NCI-H774 (cell line): ENCODE measurements at regions not wholly inside any gene's neighbourhood (a gene's known extent, or its start where the extent isn't known, plus 50 kb on each side); places are given as distances from the start of the nearest gene placed in this dataset.

Source experiments
- DNase-seq: peaks from one replicate; lab custom pipeline; 2025; lab: John Stamatoyannopoulos, UW

GRCh38 chr3:34377961-34378360 lies 579.5 kb downstream of the PDCD6IP start:
- no peak for DNase-seq

- DNase-seq, result no peak
Measured at GRCh38 chr3:34381243-34381642, 582.8 kb downstream of the PDCD6IP start.

- peak; percentile 44 for DNase-seq
Measured at GRCh38 chr3:34382859-34383258, 584.4 kb downstream of the PDCD6IP start.

- no peak for DNase-seq
Measured at GRCh38 chr3:34386309-34386708, 587.9 kb downstream of the PDCD6IP start.

- DNase-seq, result no peak
Measured at GRCh38 chr3:34387826-34388564, 589.6 kb downstream of the PDCD6IP start.

GRCh38 chr3:34388830-34389229 lies 590.4 kb downstream of the PDCD6IP start:
- DNase-seq, result no peak

GRCh38 chr3:34394978-34395748 lies 596.7 kb downstream of the PDCD6IP start:
- DNase-seq, result no peak

GRCh38 chr3:34396288-34396687 lies 597.9 kb downstream of the PDCD6IP start:
- no peak for DNase-seq

- no peak for DNase-seq
Measured at GRCh38 chr3:34396956-34397355, 598.5 kb downstream of the PDCD6IP start.

- no peak for DNase-seq
Measured at GRCh38 chr3:34399401-34399800, 601.0 kb downstream of the PDCD6IP start.

- DNase-seq, result peak; percentile 76
Measured at GRCh38 chr3:34405159-34405558, 606.7 kb downstream of the PDCD6IP start.

- no peak for DNase-seq
Measured at GRCh38 chr3:34407281-34407680, 608.9 kb downstream of the PDCD6IP start.

- DNase-seq, result no peak
Measured at GRCh38 chr3:34408088-34408487, 609.7 kb downstream of the PDCD6IP start.

GRCh38 chr3:34411596-34411995 lies 613.2 kb downstream of the PDCD6IP start:
- DNase-seq, result no peak

GRCh38 chr3:34419801-34420200 lies 621.4 kb downstream of the PDCD6IP start:
- no peak for DNase-seq

GRCh38 chr3:34421762-34422161 lies 623.3 kb downstream of the PDCD6IP start:
- no peak for DNase-seq

GRCh38 chr3:34439796-34440195 lies 641.4 kb downstream of the PDCD6IP start:
- DNase-seq, result no peak

GRCh38 chr3:34444137-34444536 lies 645.7 kb downstream of the PDCD6IP start:
- DNase-seq, result no peak

- no peak for DNase-seq
Measured at GRCh38 chr3:34449305-34449704, 650.9 kb downstream of the PDCD6IP start.

GRCh38 chr3:34463414-34463813 lies 665.0 kb downstream of the PDCD6IP start:
- DNase-seq, result no peak

GRCh38 chr3:34464646-34465045 lies 666.2 kb downstream of the PDCD6IP start:
- DNase-seq, result no peak

GRCh38 chr3:34475851-34476250 lies 677.4 kb downstream of the PDCD6IP start:
- DNase-seq, result no peak

- no peak for DNase-seq
Measured at GRCh38 chr3:34483311-34483887, 685.0 kb downstream of the PDCD6IP start.
